ENCODE measurements at regions not wholly inside any gene's neighbourhood (a gene's known extent, or its start where the extent isn't known, plus 50 kb on each side); places are given as distances from the start of the nearest gene placed in this dataset.

- no peak for DNase-seq
Observed at GRCh38 chr5:145166110-145166509, 669.0 kb downstream of the PRELID2 start.

- no peak for DNase-seq
Observed at GRCh38 chr5:145163876-145164275, 671.3 kb downstream of the PRELID2 start.

- no peak for DNase-seq
Observed at GRCh38 chr5:145162626-145163025, 672.5 kb downstream of the PRELID2 start.

GRCh38 chr5:145161391-145161790 is 673.8 kb downstream of the PRELID2 start:
- DNase-seq = no peak

- no peak for DNase-seq
Observed at GRCh38 chr5:145160679-145161078, 674.5 kb downstream of the PRELID2 start.

- no peak for DNase-seq
Observed at GRCh38 chr5:145158730-145159129, 676.4 kb downstream of the PRELID2 start.

- no peak for DNase-seq
Observed at GRCh38 chr5:145157841-145158240, 677.3 kb downstream of the PRELID2 start.

GRCh38 chr5:145141534-145141933 is 693.6 kb downstream of the PRELID2 start:
- no peak for DNase-seq

GRCh38 chr5:145130996-145131395 is 704.1 kb downstream of the PRELID2 start:
- DNase-seq = no peak

- DNase-seq = no peak
Observed at GRCh38 chr5:145129797-145130196, 705.3 kb downstream of the PRELID2 start.

- no peak for DNase-seq
Observed at GRCh38 chr5:145124806-145125205, 710.3 kb downstream of the PRELID2 start.

- DNase-seq = no peak
Observed at GRCh38 chr5:145118611-145119010, 716.5 kb downstream of the PRELID2 start.

- DNase-seq = no peak
Observed at GRCh38 chr5:145118127-145118526, 717.0 kb downstream of the PRELID2 start.

- no peak for DNase-seq
Observed at GRCh38 chr5:145117285-145117684, 717.9 kb downstream of the PRELID2 start.

GRCh38 chr5:145111420-145111819 is 723.7 kb downstream of the PRELID2 start:
- no peak for DNase-seq

- DNase-seq = no peak
Observed at GRCh38 chr5:145110834-145111233, 724.3 kb downstream of the PRELID2 start.

- DNase-seq = no peak
Observed at GRCh38 chr5:145110181-145110580, 725.0 kb downstream of the PRELID2 start.

- DNase-seq = no peak
Observed at GRCh38 chr5:145105384-145105783, 729.8 kb downstream of the PRELID2 start.

- no peak for DNase-seq
Observed at GRCh38 chr5:145104106-145104505, 731.0 kb downstream of the PRELID2 start.

- DNase-seq = no peak
Observed at GRCh38 chr5:145101246-145101645, 733.9 kb downstream of the PRELID2 start.

- no peak for DNase-seq
Observed at GRCh38 chr5:145090115-145090514, 745.0 kb downstream of the PRELID2 start.

- DNase-seq = no peak
Observed at GRCh38 chr5:145084834-145085233, 750.3 kb downstream of the PRELID2 start.

GRCh38 chr5:145077028-145077427 is 758.1 kb downstream of the PRELID2 start:
- DNase-seq = no peak

- no peak for DNase-seq
Observed at GRCh38 chr5:145076040-145076439, 759.1 kb downstream of the PRELID2 start.

GRCh38 chr5:145072889-145073288 is 762.3 kb downstream of the PRELID2 start:
- no peak for DNase-seq

GRCh38 chr5:145068721-145069120 is 766.4 kb downstream of the PRELID2 start:
- no peak for DNase-seq

All from RPMI8226 (cell line).